GM19397 (cell line): ENCODE measurements at regions not wholly inside any gene's neighbourhood (a gene's known extent, or its start where the extent isn't known, plus 50 kb on each side); places are given as distances from the start of the nearest gene placed in this dataset.
A peak's percentile ranks its signal among the peaks of the same experiment; 100 is the strongest.

Experiments used
- ATAC-seq: cut with Tn5 transposase; IDR thresholded peaks from one replicate; pipeline ENCODE4 v1.9.1; 2021; ENCODE audit warnings: mild to moderate bottlenecking, moderate library complexity; ENCODE audit not compliant: unreplicated experiment

DNA sequence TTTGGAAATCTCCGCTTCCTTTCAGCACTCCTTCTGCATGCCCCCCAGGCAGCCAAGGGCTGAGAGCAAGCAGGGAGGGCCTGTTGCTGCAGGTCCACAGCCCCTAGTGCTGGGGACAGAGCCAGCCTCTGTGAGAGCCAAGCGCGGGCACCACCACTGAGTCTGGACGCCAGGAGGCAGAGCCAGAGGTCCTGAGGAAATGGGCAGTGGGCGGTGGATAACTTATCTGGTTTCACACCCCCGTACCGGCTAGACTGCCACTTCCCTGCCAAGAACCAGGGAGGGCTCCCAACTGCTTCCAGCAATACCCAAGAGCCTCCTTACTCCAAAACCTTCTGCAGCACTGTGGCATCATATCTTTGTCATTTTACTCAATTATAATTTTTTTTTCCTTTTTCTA is 141.6 kb upstream of the IGF1R start:
- ATAC-seq = no peak

DNA sequence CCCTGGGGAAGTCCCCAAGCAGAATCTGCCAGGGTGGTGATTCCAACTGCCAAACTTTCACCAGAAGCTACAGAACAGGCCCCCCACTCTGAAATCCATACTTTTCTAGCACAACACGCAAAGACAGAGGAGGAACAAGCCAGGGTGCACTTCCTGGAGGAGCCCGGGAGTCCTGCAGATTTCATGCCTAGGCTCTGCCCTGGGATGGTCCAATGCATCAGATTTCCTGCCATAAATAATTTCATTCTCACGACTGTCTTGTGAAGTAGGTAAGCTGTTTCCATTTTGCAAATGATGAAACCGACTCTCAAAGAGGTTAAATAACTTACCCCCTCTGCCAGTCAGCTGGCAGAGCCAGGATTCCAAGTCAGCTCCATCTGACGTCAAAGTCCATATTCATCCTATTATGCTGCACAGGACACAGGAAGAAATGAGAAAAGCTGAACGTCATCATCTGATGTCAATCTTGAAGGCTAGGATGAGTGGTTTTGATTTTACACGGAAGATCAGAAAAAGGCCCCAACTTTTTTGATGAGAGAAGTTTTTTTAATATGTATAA is 134.8 kb upstream of the IGF1R start:
- no peak for ATAC-seq

- no peak for ATAC-seq
Observed at GRCh38 chr15:98514034-98514622, 134.2 kb upstream of the IGF1R start.

DNA sequence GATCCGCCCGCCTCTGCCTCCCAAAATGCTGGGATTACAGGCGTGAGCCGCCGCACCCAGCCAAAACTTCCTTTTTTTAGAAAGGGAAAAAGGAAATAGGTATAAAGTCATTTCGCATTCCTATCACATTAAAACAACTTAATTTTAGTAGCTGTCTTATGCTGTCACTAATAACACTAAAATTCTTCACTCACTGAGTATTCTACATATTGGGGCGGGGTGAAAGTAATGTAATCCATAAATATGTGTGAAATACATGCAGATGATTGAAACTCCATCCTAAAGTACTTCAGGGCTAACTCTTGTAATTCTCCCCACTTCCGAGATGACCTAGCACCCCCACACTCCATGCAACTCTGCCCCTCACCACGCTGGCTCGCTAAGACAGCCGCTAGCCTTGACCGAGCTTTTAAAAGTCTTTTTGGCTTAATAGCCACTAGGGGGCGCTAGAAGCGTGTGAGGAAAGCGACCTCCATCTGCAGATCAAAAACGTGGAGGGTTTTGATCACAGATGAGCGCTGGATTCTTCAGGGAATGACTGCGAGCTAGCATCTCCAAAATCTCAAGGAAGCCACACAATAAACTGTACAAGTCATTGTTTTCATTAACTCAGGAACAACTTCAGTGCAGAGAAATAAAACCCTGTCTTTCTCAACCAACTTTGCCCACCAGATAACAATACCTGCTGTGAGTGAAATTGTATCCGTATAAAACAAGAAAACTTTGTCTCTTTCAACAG is 129.3 kb upstream of the IGF1R start:
- peak; percentile 90 for ATAC-seq

GRCh38 chr15:98519767-98520550 is 128.4 kb upstream of the IGF1R start:
- ATAC-seq = no peak

- no peak for ATAC-seq
Observed at GRCh38 chr15:98522127-98522526, 126.2 kb upstream of the IGF1R start.

- no peak for ATAC-seq
Observed at GRCh38 chr15:98523912-98524662, 124.3 kb upstream of the IGF1R start.

DNA sequence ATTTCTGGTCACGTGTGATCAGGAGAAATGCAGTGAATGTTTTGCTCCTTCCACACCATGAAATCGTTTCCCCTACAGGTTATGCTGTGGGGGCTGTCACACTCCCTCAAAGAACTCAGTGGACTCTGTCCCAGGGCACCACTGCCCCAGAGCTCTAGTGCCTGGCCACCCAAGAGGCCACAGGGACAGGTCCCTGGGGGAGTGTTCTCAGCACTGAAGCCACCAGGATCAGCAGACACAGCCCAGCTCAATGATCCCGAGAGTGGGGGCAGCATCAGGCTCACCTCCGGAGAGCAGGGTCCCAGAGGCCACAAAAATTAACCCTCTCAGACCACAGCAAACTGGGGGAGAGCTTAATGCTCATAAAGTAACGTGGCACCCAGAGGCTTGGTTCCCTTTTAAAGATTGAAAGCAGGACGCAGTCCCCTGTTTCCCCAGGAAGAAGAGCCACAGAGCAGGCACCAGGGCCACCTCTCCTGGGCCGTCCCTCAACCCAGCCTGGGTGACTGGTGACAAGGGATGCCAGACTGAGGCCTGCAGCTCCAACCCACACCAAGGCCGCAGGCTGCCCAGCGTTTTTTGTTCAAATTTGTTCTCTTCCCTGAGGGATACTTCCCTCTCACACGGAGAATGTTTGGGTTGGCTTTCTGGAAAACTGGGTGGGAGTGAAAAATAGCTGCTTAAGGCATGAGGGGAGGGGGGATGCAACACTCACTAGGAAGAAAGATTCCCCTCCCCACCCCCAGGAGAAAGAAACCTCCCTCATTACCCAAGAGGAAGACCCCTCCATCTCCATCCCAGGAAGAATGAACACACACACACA is 123.3 kb upstream of the IGF1R start:
- ATAC-seq = no peak

GRCh38 chr15:98525661-98526001 is 122.7 kb upstream of the IGF1R start:
- ATAC-seq = no peak

DNA sequence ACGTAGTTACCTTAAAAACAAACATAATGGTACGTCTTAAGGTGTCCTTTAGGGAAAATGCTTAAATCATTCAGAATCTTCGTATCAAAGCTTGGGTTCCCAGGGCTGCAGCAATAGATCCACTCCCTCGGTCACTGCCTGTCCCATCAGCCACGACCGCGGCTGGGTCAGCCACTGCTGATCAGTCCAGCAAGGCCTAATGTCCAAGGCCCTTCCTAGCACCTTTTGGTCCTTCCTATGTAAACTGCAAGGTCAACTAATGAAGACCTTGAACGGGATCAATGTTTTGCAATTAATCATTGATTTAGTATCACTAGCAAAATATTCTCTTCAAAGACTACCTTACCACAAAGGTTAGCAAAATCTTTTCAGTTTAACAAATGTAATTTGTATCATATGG is 122.2 kb upstream of the IGF1R start:
- ATAC-seq = no peak

DNA sequence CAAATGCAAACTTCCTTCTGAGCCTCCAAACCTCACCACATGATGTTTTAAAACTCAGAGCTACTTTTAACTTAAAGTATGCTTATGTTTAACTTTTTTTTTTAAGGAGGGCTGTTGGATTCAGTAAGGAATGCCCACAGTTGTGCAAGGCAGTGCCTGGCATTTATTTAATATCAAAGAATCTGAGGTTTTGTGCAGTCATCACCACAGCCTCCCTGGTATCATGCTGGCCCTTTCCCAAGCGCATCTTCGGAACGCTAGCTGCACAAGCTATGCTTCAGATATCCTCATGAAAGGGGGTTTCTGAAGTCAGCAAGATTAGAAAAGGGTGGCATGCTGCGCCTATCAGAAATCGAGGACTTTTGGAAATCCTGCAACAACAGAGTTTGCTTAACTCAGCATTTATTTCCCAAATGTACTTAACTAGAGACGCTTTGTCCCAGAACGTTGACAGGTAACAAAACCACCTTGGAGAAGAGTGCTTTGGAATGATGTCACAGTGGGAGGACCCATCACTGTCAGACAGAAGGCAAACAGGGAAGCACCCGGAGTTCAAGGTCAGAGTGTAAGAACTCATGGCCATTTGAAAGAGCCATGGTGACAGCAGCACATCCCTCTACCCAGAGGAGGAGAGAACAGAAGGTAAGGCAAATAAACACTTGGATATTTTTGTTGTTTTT is 120.2 kb upstream of the IGF1R start:
- ATAC-seq = no peak

GRCh38 chr15:98529205-98530145 is 118.9 kb upstream of the IGF1R start:
- ATAC-seq = no peak

DNA sequence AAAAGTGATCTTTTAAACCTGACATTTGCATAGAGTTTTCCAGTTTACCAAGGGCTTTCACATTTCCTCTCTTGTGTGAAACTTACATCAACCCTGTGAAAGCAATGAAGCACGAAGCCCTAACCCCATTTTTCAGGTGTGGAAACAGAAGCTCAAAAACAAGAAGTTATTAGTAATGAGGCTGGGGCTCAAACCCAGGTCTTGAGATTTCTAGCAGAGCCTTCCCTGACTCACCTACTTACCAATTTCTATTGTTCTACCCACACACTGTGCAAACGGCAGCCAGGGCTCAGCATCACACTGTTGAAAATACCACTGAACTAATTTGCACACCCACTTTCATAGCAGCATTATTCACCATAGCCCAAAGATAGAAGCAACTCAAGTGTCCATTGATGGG is 117.8 kb upstream of the IGF1R start:
- ATAC-seq = no peak

- ATAC-seq = no peak
Observed at GRCh38 chr15:98532063-98532462, 116.3 kb upstream of the IGF1R start.

DNA sequence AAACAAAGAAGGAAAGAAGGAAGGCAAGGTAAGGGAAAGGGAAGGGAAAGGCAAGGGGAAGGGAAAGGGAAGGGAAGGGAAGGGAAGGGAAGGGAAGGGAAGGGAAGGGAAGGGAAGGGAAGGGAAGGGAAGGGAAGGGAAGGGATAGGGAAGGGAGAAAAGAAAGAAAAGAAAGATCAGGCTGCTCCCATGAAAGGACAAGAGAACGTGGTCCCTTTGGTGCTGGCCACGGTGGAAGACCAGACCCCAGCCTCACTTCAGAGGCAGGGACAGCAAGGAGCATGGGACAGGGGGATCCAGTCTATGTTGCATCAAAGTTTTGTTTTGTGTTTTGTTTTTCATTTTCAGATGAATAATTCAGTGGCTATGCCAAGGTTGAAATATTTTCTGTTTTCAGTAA is 111.4 kb upstream of the IGF1R start:
- no peak for ATAC-seq

GRCh38 chr15:98537516-98538060 is 110.8 kb upstream of the IGF1R start:
- ATAC-seq = no peak

DNA sequence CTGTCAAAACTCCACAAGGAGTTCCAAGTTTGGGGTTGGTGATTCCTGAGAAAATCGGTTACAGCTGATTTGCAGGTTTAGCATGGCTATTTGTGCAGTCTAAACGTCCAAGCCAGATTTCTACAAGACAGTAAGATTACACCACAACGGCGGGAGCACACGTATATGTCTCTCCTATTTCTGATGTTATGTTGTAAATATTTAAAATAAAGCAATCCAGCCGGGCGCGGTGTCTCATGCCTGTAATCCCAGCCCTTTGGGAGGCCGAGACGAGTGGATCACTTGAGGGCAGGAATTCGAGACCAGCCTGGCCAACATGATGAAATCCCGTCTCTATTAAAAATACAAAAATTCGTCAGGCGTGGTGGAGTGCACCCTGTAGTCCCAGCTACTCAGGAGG is 106.8 kb upstream of the IGF1R start:
- no peak for ATAC-seq

DNA sequence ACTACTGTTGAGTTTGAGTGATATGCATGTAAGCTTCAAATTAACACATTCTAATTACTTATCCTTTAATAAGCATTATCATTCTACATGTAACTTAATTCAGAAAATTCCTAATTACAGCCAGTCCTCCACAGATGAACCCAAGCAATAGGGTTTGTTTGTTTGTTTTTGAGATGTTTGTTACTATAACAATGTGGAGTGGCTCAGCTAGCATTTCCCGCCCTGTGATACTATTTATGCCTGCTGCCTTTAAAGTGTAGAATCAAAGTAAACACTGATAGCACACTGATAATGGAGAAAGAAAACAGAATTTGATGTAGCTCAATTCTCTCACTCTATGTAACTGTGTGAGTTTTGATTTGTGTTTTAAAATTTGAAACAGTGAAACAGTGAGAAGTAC is 105.1 kb upstream of the IGF1R start:
- ATAC-seq = no peak
